Activated CD4-positive, CD25-positive, alpha-beta regulatory T cell treated with anti-CD3 and anti-CD28 coated beads, Interleukin-2, amount 50 U/mL, for 24 hours (primary cell): ENCODE measurements at regions not wholly inside any gene's neighbourhood (a gene's known extent, or its start where the extent isn't known, plus 50 kb on each side); places are given as distances from the start of the nearest gene placed in this dataset.
"Not testable (repeated sequence)": the region's sequence is repeated elsewhere in the genome, so short reads cannot be mapped to it uniquely, and the experiment has no call there.

Experiments used
- ATAC-seq, 2 donors: fragments of 150-1000 bp; cut with Tn5 transposase; one replicate each; pipeline ENCODE4 v1.10.0; 2021; ENCODE audit warnings: mild to moderate bottlenecking in 1 of 2, moderate library complexity in 1 of 2

GRCh38 chr6:76633259-76633658 is 560.8 kb upstream of the IMPG1 start:
- no peak for ATAC-seq

GRCh38 chr6:76631622-76632021 is 559.2 kb upstream of the IMPG1 start:
- ATAC-seq, result no peak

- no peak for ATAC-seq
These were observed 542.9 kb upstream of the IMPG1 start for GRCh38 chr6:76615395-76615794.

GRCh38 chr6:76612954-76613353 is 540.5 kb upstream of the IMPG1 start:
- no peak for ATAC-seq

GRCh38 chr6:76609160-76609559 is 536.7 kb upstream of the IMPG1 start:
- ATAC-seq, result no peak

- ATAC-seq, result no peak
These were observed 521.6 kb upstream of the IMPG1 start for GRCh38 chr6:76594109-76594508.

GRCh38 chr6:76593668-76594067 is 521.2 kb upstream of the IMPG1 start:
- no peak for ATAC-seq

GRCh38 chr6:76592566-76592965 is 520.1 kb upstream of the IMPG1 start:
- ATAC-seq, result no peak

GRCh38 chr6:76587271-76587670 is 514.8 kb upstream of the IMPG1 start:
- no peak for ATAC-seq

- no peak for ATAC-seq
These were observed 511.7 kb upstream of the IMPG1 start for GRCh38 chr6:76584121-76584520.

GRCh38 chr6:76578746-76579145 is 506.3 kb upstream of the IMPG1 start:
- no peak for ATAC-seq

- no peak for ATAC-seq
These were observed 502.3 kb upstream of the IMPG1 start for GRCh38 chr6:76574746-76575145.

GRCh38 chr6:76565932-76566331 is 493.5 kb upstream of the IMPG1 start:
- ATAC-seq, result no peak

GRCh38 chr6:76562371-76562770 is 489.9 kb upstream of the IMPG1 start:
- ATAC-seq, result not testable (repeated sequence)

GRCh38 chr6:76560851-76561755 is 488.6 kb upstream of the IMPG1 start:
- not testable (repeated sequence) for ATAC-seq

GRCh38 chr6:76553256-76553655 is 480.8 kb upstream of the IMPG1 start:
- no peak for ATAC-seq

- no peak for ATAC-seq
These were observed 479.8 kb upstream of the IMPG1 start for GRCh38 chr6:76552268-76552667.

GRCh38 chr6:76533661-76534060 is 461.2 kb upstream of the IMPG1 start:
- ATAC-seq, result no peak

GRCh38 chr6:76532647-76533046 is 460.2 kb upstream of the IMPG1 start:
- ATAC-seq, result no peak

- ATAC-seq, result no peak
These were observed 446.0 kb upstream of the IMPG1 start for GRCh38 chr6:76518443-76518842.

GRCh38 chr6:76516924-76517323 is 444.5 kb upstream of the IMPG1 start:
- no peak for ATAC-seq

GRCh38 chr6:76510489-76510888 is 438.0 kb upstream of the IMPG1 start:
- no peak for ATAC-seq

GRCh38 chr6:76509397-76509796 is 436.9 kb upstream of the IMPG1 start:
- ATAC-seq, result no peak

- ATAC-seq, result no peak
These were observed 434.3 kb upstream of the IMPG1 start for GRCh38 chr6:76506808-76507207.

GRCh38 chr6:76495909-76496308 is 423.4 kb upstream of the IMPG1 start:
- no peak for ATAC-seq
